Large intestine (tissue), 3 donors: ENCODE measurements at regions not wholly inside any gene's neighbourhood (a gene's known extent, or its start where the extent isn't known, plus 50 kb on each side); places are given as distances from the start of the nearest gene placed in this dataset.

Source experiments
- DNase-seq, 2 donors: peaks; one replicate each; pipeline versions ENCODE4 v3.0.0 to v3.0.0-alpha.2; 2013
- H3K27ac ChIP-seq: one replicate; pipeline ENCODE4 v1.5.1; 2013; ENCODE audit warnings: low read length
- H3K27me3 ChIP-seq: 2 replicates; pipeline ENCODE4 v1.6.1; 2013; ENCODE audit warnings: low read length; ENCODE audit not compliant: control insufficient read depth, insufficient read depth
- H3K36me3 ChIP-seq: 2 replicates; pipeline ENCODE4 v1.6.1; 2013; ENCODE audit warnings: low read length; ENCODE audit not compliant: control insufficient read depth, insufficient read depth
- H3K4me1 ChIP-seq: one replicate; pipeline ENCODE4 v1.6.1; 2013; ENCODE audit warnings: low read length; ENCODE audit not compliant: control insufficient read depth, insufficient read depth
- H3K4me3 ChIP-seq: one replicate; pipeline ENCODE4 v1.5.1; 2013; ENCODE audit warnings: low read length
- H3K9me3 ChIP-seq: one replicate; pipeline ENCODE4 v1.6.1; 2013; ENCODE audit warnings: mild to moderate bottlenecking, low read depth, low read length, moderate library complexity; ENCODE audit not compliant: control insufficient read depth
- WGBS: methylation state at CpG from one replicate; pipeline ENCODE4 v1.1.5; 2013; ENCODE audit warnings: low lambda C conversion rate; ENCODE audit not compliant: insufficient coverage; 5-methylcytosine and 5-hydroxymethylcytosine counted together

DNA sequence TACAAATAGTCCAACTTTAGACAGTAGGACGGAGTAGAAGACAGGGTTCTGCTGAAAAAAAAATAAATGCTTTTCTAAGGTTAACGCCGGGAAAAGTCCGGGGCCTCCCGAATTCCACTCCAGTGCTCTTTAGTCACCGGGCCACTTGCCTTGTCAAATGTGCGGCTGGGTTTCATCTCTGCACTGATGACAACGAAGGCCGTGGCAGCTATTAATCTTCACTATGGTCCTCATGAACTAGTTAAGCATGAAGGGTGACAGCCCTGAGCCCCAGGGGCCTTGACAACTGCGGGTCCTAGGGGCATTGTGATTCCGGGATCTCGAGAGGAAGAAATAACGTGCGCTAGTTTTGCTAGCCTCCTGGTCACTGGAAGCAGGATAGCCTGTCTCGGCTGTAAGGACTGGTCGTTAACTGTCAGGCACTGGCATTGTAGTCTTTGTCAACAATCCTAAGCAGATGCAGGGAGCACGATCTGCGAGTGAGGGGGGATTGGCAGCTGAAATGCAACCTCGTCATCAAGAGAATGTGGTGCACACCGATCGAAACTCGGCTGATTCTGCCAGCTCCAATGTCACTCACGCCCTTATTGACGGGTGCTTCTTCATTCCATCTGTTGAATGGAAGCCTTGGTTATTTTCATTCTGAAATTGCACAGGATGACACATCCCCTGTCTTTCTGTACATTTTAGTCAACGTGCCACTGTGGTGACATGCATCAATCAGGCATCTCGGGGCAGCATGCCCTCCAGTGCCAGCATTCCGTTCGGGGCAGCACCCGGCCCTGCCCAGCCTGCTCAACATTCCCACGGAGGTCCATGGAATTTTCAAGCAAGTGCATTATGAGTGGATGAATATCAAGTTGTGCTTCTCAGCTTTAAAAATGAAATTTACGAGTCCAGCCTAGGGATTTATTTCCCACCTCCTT lies 51.6 kb upstream of the MGMT start:
- Histone ChIP-seq H3K27ac (no peak overlapping the region), H3K4me3 (no peak overlapping the region), H3K27me3 (peaks cover 2% of the 10 kb centered on the region), H3K36me3 (no peaks in the 10 kb centered on the region), H3K9me3 (no peaks in the 10 kb centered on the region), H3K4me1 (no peaks in the 10 kb centered on the region)
- no peak for DNase-seq
- WGBS, result 69% methylated on average over 7 of the region's 31 CpGs

DNA sequence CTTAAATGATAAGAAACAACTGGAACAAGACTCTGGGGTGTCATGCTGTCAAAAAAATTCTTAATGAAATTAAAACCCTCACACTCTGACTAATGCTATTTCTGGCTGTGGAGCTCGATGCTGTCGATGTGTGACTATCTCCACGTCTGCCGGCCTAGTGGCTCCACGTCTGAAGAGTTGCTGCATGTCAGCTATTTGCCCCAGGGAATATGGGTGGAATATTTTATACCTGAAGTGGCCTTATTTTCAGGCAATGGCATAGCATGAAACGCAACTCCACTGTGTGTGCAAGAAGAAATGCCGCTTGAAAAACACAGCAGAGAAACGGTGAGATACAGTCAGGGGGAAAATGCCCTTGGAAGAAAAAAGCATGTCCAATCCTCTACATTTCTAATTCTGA lies 50.9 kb upstream of the MGMT start:
- H3K4me1 ChIP-seq, result no peaks in the 10 kb centered on the region
- no peak for DNase-seq
- no peaks in the 10 kb centered on the region for H3K9me3 ChIP-seq
- no peaks in the 10 kb centered on the region for H3K36me3 ChIP-seq
- peaks cover 2% of the 10 kb centered on the region for H3K27me3 ChIP-seq
- no peak overlapping the region for H3K27ac ChIP-seq
- no peak overlapping the region for H3K4me3 ChIP-seq
- 100% methylated on average over 1 of the region's 8 CpGs for WGBS

DNA sequence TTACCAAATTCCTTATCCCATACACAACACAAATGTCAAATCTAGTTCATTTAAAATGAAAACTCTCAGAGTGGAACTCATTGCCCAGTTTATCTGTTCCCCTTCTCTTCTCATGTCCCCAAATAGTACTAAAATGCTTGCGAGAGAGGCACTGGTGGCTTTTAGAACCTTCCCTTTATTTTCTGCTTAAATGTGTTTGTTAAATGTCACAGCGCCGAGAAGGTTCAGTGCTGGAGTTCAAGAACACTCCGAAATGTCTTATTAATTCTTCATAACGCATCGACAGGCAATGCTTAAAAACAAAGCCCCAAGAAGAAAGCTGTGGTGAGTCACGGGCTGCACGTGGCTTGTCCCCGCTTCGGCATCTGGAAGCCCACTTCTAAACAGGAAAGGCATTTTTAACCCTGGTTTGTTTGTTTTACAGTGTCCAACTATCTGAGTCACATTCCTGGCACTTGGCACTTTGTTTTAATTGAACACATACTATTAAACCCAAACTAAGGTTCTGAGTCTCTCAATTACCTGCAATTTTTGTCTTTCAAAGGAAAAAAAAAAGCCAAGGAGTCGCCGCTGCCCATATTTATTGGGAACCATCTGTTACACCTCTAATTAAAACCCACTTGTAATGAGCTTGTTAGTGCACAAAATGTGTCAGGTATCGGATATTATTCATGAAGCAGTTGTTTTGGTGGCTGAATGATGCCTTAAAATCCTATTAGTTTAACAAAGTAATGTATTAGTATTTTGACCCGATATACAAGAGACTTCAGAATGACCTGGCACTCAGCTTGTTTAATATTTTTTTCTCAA lies 49.9 kb upstream of the MGMT start:
- H3K36me3 ChIP-seq, result no peaks in the 10 kb centered on the region
- H3K27ac ChIP-seq, result no peak overlapping the region
- DNase-seq, result peak in 1 of 2 donors; percentile 9
- H3K4me1 ChIP-seq, result no peaks in the 10 kb centered on the region
- peaks cover 2% of the 10 kb centered on the region for H3K27me3 ChIP-seq
- H3K4me3 ChIP-seq, result no peak overlapping the region
- no peaks in the 10 kb centered on the region for H3K9me3 ChIP-seq
- WGBS, result 100% methylated on average over 1 of the region's 14 CpGs
